Stomach (tissue), 8 donors: ENCODE measurements at regions not wholly inside any gene's neighbourhood (a gene's known extent, or its start where the extent isn't known, plus 50 kb on each side); places are given as distances from the start of the nearest gene placed in this dataset.

Experiments used
- DNase-seq, 2 donors: peaks; one replicate each; pipeline versions ENCODE4 v3.0.0 to v3.0.0-alpha.2; 2013 to 2019
- H3K27ac ChIP-seq, 5 donors: fragments of 200-600 bp in 4 of 5; sonication (generic) in 4 of 5; one replicate each; pipeline ENCODE4 v1.5.1; 2013 to 2019; ENCODE audit warnings: mild to moderate bottlenecking in 1 of 5, moderate library complexity in 1 of 5
- H3K27me3 ChIP-seq, 3 donors: fragments of 200-600 bp; sonication (generic); one replicate each; pipeline ENCODE4 v1.5.1; 2017 to 2019; ENCODE audit warnings: mixed run types in 1 of 3
- H3K36me3 ChIP-seq, 4 donors: fragments of 200-600 bp; sonication (generic); 1 replicate in 3 of 4; 2 replicates in 1 of 4; pipeline ENCODE4 v1.5.1; 2016 to 2019
- H3K4me1 ChIP-seq, 4 donors: fragments of 200-600 bp; sonication (generic); one replicate each; pipeline ENCODE4 v1.5.1; 2016 to 2019
- H3K4me3 ChIP-seq, 4 donors: fragments of 200-600 bp; sonication (generic) in 3 of 4; one replicate each; pipeline ENCODE4 v1.5.1; 2016 to 2019; ENCODE audit warnings: mild to moderate bottlenecking in 1 of 4
- H3K9me3 ChIP-seq, 4 donors: fragments of 200-600 bp; sonication (generic); one replicate each; pipeline ENCODE4 v1.5.1; 2016 to 2019
- EP300 ChIP-seq: sonication (generic); formaldehyde crosslinking; IDR thresholded peaks from one replicate; pipeline ENCODE4 v1.6.1; 2017; ENCODE audit warnings: antibody characterized with exemption
- POLR2A ChIP-seq, 4 donors: fragments of 450-650 bp; IDR thresholded peaks; one replicate each; pipeline ENCODE4 v1.6.1; 2016; ENCODE audit warnings: antibody characterized with exemption in 4 of 4, control low read depth in 2 of 4, mild to moderate bottlenecking in 1 of 4, moderate library complexity in 1 of 4
- POLR2AphosphoS5 ChIP-seq, 3 donors: sonication (generic); formaldehyde crosslinking; IDR thresholded peaks; one replicate each; pipeline ENCODE4 v1.6.1; 2016; ENCODE audit warnings: antibody characterized with exemption in 3 of 3
- WGBS, 5 donors: extraction: QIAGEN DNeasy Blood & Tissue Kit in 3 of 5; methylation state at CpG; one replicate each; pipeline versions ENCODE4 v1.1.5 to v1.1.7; 2013 to 2018; 5-methylcytosine and 5-hydroxymethylcytosine counted together
- intact Hi-C: fragments of 100-400 bp; cut with DNase I; formaldehyde crosslinking; loops from one replicate; pipeline ENCODE4 v1.15.1; 2023; ENCODE audit warnings: low total_unique reads
- TF ChIP-seq, protein P1 (sequence below), 7 experiments: fragments of 450-650 bp in 4 of 7; fragments of 200-600 bp in 3 of 7; sonication (generic) in 3 of 7; IDR thresholded peaks; one replicate each; pipeline ENCODE4 v1.5.1; 2016 to 2019; ENCODE audit warnings: antibody characterized with exemption in 7 of 7, control low read depth in 2 of 7, mild to moderate bottlenecking in 1 of 7
- donor health status: healthy with polysubstance abuse.
- donor health status: Bipolar disorder and iron deficiency.
- donor health status: healthy.

DNA sequence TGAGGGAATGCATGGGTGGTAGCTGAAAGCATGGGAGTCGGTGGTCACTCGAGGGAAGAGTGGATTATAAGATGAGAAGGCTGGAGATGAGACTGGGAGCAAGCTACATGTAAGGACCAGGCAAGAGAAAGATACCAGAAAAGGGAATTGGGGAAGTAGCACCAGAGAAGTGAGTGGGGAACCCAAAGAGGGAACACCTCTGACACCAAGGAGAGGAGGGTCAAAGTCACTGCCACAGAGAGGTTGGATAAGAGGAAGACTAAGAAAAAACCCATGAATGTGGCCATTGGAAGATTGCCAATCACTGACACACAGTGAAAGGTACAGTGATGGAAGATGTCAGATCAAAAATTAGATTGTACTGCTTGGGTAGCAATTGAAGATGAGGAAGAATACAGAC, 473.9 kb downstream of the BCL11A start:
- Histone ChIP-seq H3K4me1 (no peaks in the 10 kb centered on the region), H3K4me3 (no peak overlapping the region), H3K27ac (no peak overlapping the region), H3K27me3 (no peaks in the 10 kb centered on the region), H3K9me3 (no peaks in the 10 kb centered on the region), H3K36me3 (no peaks in the 10 kb centered on the region)
- 83 to 95% (median 90%) methylated on average over 2 of the region's 2 CpGs for WGBS, 5 donors
- no peak for DNase-seq
- no peak for TF ChIP-seq POLR2A (IDR thresholded peaks at IDR 0.05)
- no peak for TF ChIP-seq EP300
- no peak for TF ChIP-seq POLR2AphosphoS5 (IDR thresholded peaks at IDR 0.05)
- TF ChIP-seq, protein P1, sequence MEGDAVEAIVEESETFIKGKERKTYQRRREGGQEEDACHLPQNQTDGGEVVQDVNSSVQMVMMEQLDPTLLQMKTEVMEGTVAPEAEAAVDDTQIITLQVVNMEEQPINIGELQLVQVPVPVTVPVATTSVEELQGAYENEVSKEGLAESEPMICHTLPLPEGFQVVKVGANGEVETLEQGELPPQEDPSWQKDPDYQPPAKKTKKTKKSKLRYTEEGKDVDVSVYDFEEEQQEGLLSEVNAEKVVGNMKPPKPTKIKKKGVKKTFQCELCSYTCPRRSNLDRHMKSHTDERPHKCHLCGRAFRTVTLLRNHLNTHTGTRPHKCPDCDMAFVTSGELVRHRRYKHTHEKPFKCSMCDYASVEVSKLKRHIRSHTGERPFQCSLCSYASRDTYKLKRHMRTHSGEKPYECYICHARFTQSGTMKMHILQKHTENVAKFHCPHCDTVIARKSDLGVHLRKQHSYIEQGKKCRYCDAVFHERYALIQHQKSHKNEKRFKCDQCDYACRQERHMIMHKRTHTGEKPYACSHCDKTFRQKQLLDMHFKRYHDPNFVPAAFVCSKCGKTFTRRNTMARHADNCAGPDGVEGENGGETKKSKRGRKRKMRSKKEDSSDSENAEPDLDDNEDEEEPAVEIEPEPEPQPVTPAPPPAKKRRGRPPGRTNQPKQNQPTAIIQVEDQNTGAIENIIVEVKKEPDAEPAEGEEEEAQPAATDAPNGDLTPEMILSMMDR (IDR thresholded peaks at IDR 0.05) = no peak
- intact Hi-C loops = no loop called here

DNA sequence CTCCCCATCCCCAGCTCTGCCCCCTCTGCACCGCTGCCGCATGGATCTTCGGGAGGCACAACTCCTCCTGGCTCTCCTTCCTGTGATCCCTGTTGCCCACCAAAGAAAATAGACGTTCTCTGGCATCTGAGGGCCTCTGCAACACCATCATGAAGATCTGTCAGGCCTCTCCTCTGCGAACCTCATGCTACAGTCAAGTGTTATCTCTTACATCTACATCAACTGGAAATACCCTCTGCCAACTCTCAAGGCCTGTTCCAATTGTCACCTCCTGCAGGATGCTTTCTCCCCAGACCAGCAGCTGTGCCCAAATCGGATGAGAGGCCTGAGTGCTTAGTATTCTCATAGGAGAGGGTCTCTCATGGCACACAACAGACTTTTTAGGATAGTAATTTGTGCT, 478.4 kb downstream of the BCL11A start:
- DNase-seq = no peak
- no peaks in the 10 kb centered on the region for H3K9me3 ChIP-seq
- WGBS, 5 donors = 76 to 93% (median 89%) methylated on average over 6 of the region's 6 CpGs
- H3K36me3 ChIP-seq = no peaks in the 10 kb centered on the region
- no peak overlapping the region for H3K4me3 ChIP-seq
- TF ChIP-seq, protein P1 (IDR thresholded peaks at IDR 0.05) = no peak
- TF ChIP-seq EP300 = no peak
- no peak for TF ChIP-seq POLR2AphosphoS5 (IDR thresholded peaks at IDR 0.05)
- TF ChIP-seq POLR2A (IDR thresholded peaks at IDR 0.05) = no peak
- H3K27me3 ChIP-seq = no peaks in the 10 kb centered on the region
- intact Hi-C loops = no loop called here
- H3K27ac ChIP-seq = no peak overlapping the region
- peaks cover 0 to 5% (median 0%) of the 10 kb centered on the region in 4 donors for H3K4me1 ChIP-seq

DNA sequence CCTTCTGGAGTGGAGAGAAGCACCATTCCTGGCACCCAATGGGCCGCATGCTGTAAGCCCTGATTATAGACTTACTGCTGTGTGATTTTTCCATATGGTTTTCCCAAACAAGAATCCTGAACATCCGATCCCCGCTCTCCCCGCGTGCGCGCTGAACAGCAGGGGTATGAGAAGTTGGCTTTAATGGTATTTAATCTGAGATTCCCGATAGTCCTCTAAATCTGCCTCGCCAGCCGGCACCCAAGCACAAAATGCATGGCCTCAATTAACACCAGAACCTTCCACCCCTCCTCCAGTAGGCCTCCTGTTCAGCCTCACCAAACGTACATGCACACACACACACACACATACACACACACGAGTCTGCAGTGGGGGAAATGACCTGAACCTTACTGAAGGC, 480.3 kb downstream of the BCL11A start:
- 84 to 94% (median 91%) methylated on average over 12 of the region's 12 CpGs for WGBS, 5 donors
- no peak overlapping the region for H3K27ac ChIP-seq
- no peaks in the 10 kb centered on the region for H3K9me3 ChIP-seq
- no peaks in the 10 kb centered on the region for H3K27me3 ChIP-seq
- no peak overlapping the region for H3K4me3 ChIP-seq
- TF ChIP-seq POLR2AphosphoS5 (IDR thresholded peaks at IDR 0.05) (no peak), POLR2A (IDR thresholded peaks at IDR 0.05) (no peak), EP300 (no peak)
- TF ChIP-seq, protein P1 (IDR thresholded peaks at IDR 0.05) = no peak
- H3K36me3 ChIP-seq = no peaks in the 10 kb centered on the region
- intact Hi-C loops = no loop called here
- no peak for DNase-seq
- H3K4me1 ChIP-seq = peaks cover 0 to 5% (median 0%) of the 10 kb centered on the region in 4 donors

DNA sequence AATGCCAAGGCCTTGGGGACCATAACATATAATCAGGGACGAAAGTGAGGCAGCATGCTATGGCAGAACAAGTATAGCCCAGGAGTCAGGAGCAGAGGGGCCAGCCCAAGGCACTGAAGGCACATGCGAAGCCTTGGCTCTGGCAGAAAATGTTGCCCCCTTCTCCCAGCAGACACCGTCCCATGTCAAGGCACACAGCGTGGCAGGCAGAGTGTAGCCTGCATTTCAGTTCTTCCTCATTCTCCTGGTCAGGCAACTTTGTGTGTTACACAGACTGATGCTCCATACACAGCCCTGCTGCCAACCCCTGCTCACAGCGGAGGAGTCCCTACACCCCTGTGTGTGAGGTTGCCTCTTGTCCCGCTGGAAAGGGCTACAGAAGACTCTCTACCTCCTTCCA, 480.8 kb downstream of the BCL11A start:
- Histone ChIP-seq H3K4me3 (no peak overlapping the region), H3K36me3 (no peaks in the 10 kb centered on the region), H3K27me3 (no peaks in the 10 kb centered on the region), H3K4me1 (peaks cover 0 to 5% (median 0%) of the 10 kb centered on the region in 4 donors), H3K27ac (no peak overlapping the region), H3K9me3 (no peaks in the 10 kb centered on the region)
- TF ChIP-seq POLR2A (IDR thresholded peaks at IDR 0.05) (no peak), EP300 (no peak), POLR2AphosphoS5 (IDR thresholded peaks at IDR 0.05) (no peak)
- TF ChIP-seq, protein P1 (IDR thresholded peaks at IDR 0.05) = no peak
- no peak for DNase-seq
- 84 to 92% (median 91%) methylated on average over 6 of the region's 6 CpGs for WGBS, 5 donors
- intact Hi-C loops = no loop called here
